Thyroid gland (tissue), 4 donors: ENCODE measurements at regions not wholly inside any gene's neighbourhood (a gene's known extent, or its start where the extent isn't known, plus 50 kb on each side); places are given as distances from the start of the nearest gene placed in this dataset.

Experiments
- POLR2A ChIP-seq, 2 donors: fragments of 450-650 bp; IDR thresholded peaks; one replicate each; pipeline ENCODE4 v1.6.1; 2017; ENCODE audit warnings: antibody characterized with exemption in 2 of 2, mild to moderate bottlenecking in 2 of 2, moderate library complexity in 1 of 2
- TF ChIP-seq, protein P1 (sequence below), 6 experiments: fragments of 200-600 bp in 3 of 6; fragments of 450-650 bp in 3 of 6; sonication (generic) in 3 of 6; IDR thresholded peaks; one replicate each; pipeline ENCODE4 v1.5.1; 2016 to 2019; ENCODE audit warnings: antibody characterized with exemption in 6 of 6, mild to moderate bottlenecking in 2 of 6, inconsistent platforms in 1 of 6, moderate library complexity in 1 of 6

DNA sequence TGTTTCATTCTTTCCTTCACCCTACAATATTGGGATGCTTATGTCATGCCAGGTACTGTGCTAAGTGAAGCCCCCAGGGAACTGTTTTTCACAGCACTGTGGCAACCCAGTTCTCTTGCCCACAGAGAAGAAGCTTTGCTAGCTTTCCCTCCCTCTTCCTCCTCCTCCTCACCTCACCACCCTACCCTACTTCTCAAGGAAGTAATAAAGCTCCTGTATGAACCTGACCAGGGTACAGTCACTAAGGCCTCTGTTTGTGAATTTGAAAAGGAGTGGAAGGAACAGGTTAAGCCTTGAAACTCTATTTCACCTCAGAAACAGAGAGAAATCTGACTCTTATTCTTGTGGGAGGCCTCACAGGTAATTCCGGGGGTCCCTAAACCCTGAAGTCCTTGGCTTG is 219.4 kb upstream of the RADX start:
- TF ChIP-seq, protein P1, sequence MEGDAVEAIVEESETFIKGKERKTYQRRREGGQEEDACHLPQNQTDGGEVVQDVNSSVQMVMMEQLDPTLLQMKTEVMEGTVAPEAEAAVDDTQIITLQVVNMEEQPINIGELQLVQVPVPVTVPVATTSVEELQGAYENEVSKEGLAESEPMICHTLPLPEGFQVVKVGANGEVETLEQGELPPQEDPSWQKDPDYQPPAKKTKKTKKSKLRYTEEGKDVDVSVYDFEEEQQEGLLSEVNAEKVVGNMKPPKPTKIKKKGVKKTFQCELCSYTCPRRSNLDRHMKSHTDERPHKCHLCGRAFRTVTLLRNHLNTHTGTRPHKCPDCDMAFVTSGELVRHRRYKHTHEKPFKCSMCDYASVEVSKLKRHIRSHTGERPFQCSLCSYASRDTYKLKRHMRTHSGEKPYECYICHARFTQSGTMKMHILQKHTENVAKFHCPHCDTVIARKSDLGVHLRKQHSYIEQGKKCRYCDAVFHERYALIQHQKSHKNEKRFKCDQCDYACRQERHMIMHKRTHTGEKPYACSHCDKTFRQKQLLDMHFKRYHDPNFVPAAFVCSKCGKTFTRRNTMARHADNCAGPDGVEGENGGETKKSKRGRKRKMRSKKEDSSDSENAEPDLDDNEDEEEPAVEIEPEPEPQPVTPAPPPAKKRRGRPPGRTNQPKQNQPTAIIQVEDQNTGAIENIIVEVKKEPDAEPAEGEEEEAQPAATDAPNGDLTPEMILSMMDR (IDR thresholded peaks at IDR 0.05), result no peak
- no peak for TF ChIP-seq POLR2A (IDR thresholded peaks at IDR 0.05)
